ENCODE measurements at regions not wholly inside any gene's neighbourhood (a gene's known extent, or its start where the extent isn't known, plus 50 kb on each side); places are given as distances from the start of the nearest gene placed in this dataset.

GRCh38 chr9:27717991-27718390 is 144.7 kb upstream of the C9orf72 start:
- SMC1A ChIA-PET (ENCODE audit: uncharacterized antibody, unreplicated experiment) = no interaction called here
- Histone ChIP-seq H3K9me3 (replicated peaks; ENCODE audit: control insufficient read depth, insufficient read depth, low read length) (no peaks in the 10 kb centered on the region), H3K27me3 (replicated peaks in 1 of 2; ENCODE audit: control insufficient read depth in 2 of 2, insufficient read depth in 2 of 2, low read length in 1 of 2) (no peaks in the 10 kb centered on the region; a peak in 2 of 4 replicates), H3K79me2 (ENCODE audit: control insufficient read depth, insufficient read depth, low read length) (no peaks in the 10 kb centered on the region), H3K27ac (ENCODE audit: control insufficient read depth, insufficient read depth) (no peak overlapping the region), H3K4me2 (ENCODE audit: control insufficient read depth, insufficient read depth) (no peak overlapping the region), H2AFZ (ENCODE audit: control insufficient read depth, low read depth, low read length) (no peak overlapping the region), H3K9ac (ENCODE audit: control insufficient read depth, insufficient read depth, low read length) (no peak overlapping the region), H3K4me1 (ENCODE audit: control insufficient read depth, insufficient read depth, low read length) (no peaks in the 10 kb centered on the region), H4K20me1 (ENCODE audit: control insufficient read depth, insufficient read depth) (no peaks in the 10 kb centered on the region), H3K4me3 (no peak overlapping the region), H3K36me3 (ENCODE audit: control insufficient read depth in 2 of 2, insufficient read depth in 2 of 2, low read length in 1 of 2) (no peaks in the 10 kb centered on the region)
- no TSS peak for BruUV-seq (replicated peaks)
- in situ Hi-C loops (cut with MboI) (no loop called here), intact Hi-C loops (cut with micrococcal nuclease; ENCODE audit: unreplicated experiment) (no loop called here)
- no peak for TF ChIP-seq MEF2B (IDR thresholded peaks at IDR 0.05; ENCODE audit: partially characterized antibody, poor library complexity, severe bottlenecking)
- TF ChIP-seq MEF2A (IDR thresholded peaks at IDR 0.05; ENCODE audit: insufficient read depth, low read depth, low read length) = no peak
- no peak for TF ChIP-seq ZNF384 (IDR thresholded peaks at IDR 0.05; ENCODE audit: borderline replicate concordance, low read depth, low read length)
- TF ChIP-seq, protein P1, sequence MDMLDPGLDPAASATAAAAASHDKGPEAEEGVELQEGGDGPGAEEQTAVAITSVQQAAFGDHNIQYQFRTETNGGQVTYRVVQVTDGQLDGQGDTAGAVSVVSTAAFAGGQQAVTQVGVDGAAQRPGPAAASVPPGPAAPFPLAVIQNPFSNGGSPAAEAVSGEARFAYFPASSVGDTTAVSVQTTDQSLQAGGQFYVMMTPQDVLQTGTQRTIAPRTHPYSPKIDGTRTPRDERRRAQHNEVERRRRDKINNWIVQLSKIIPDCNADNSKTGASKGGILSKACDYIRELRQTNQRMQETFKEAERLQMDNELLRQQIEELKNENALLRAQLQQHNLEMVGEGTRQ (IDR thresholded peaks at IDR 0.05; ENCODE audit: borderline replicate concordance, low read depth, low read length) = no peak
- TF ChIP-seq POU2F2 (IDR thresholded peaks at IDR 0.05; ENCODE audit: borderline replicate concordance, low read depth, low read length) = no peak
- TF ChIP-seq TAF1 (IDR thresholded peaks at IDR 0.05; ENCODE audit: borderline replicate concordance, low read depth, low read length) = no peak
- TF ChIP-seq IRF4 (IDR thresholded peaks at IDR 0.05; ENCODE audit: low read depth, low read length) = no peak
- TF ChIP-seq, protein P2, sequence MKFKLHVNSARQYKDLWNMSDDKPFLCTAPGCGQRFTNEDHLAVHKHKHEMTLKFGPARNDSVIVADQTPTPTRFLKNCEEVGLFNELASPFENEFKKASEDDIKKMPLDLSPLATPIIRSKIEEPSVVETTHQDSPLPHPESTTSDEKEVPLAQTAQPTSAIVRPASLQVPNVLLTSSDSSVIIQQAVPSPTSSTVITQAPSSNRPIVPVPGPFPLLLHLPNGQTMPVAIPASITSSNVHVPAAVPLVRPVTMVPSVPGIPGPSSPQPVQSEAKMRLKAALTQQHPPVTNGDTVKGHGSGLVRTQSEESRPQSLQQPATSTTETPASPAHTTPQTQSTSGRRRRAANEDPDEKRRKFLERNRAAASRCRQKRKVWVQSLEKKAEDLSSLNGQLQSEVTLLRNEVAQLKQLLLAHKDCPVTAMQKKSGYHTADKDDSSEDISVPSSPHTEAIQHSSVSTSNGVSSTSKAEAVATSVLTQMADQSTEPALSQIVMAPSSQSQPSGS (IDR thresholded peaks at IDR 0.05; ENCODE audit: low read length) = no peak
- TF ChIP-seq YBX1 (IDR thresholded peaks at IDR 0.05) = no peak
- TF ChIP-seq, protein P3, sequence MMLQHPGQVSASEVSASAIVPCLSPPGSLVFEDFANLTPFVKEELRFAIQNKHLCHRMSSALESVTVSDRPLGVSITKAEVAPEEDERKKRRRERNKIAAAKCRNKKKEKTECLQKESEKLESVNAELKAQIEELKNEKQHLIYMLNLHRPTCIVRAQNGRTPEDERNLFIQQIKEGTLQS (IDR thresholded peaks at IDR 0.05; ENCODE audit: borderline replicate concordance, extremely low read depth, low read depth, low read length) = no peak
- no peak for FAIRE-seq
- RAD21 ChIA-PET (ENCODE audit: unreplicated experiment) = no interaction called here
- CTCF ChIA-PET = no interaction called here
- WGBS (ENCODE audit: insufficient coverage, insufficient replicate concordance, low lambda C conversion rate, missing lambda C conversion rate) = 2% methylated on average over 2 of the region's 2 CpGs
- ATAC-seq = no peak
- POLR2A ChIA-PET = no interaction called here
- no peak for DNase-seq (ENCODE audit: low read depth, low spot score)
